Stomach (tissue), 4 donors: ENCODE measurements at regions not wholly inside any gene's neighbourhood (a gene's known extent, or its start where the extent isn't known, plus 50 kb on each side); places are given as distances from the start of the nearest gene placed in this dataset.

Experiments
- CTCF ChIP-seq, 7 experiments: fragments of 450-650 bp in 4 of 7; fragments of 200-600 bp in 3 of 7; sonication (generic) in 3 of 7; IDR thresholded peaks; one replicate each; pipeline ENCODE4 v1.5.1; 2016 to 2019; ENCODE audit warnings: antibody characterized with exemption in 7 of 7, control low read depth in 2 of 7, mild to moderate bottlenecking in 1 of 7
- POLR2A ChIP-seq, 4 donors: fragments of 450-650 bp; IDR thresholded peaks; one replicate each; pipeline ENCODE4 v1.6.1; 2016; ENCODE audit warnings: antibody characterized with exemption in 4 of 4, control low read depth in 2 of 4, mild to moderate bottlenecking in 1 of 4, moderate library complexity in 1 of 4
- POLR2AphosphoS5 ChIP-seq, 3 donors: sonication (generic); formaldehyde crosslinking; IDR thresholded peaks; one replicate each; pipeline ENCODE4 v1.6.1; 2016; ENCODE audit warnings: antibody characterized with exemption in 3 of 3

- TF ChIP-seq CTCF (IDR thresholded peaks at IDR 0.05) (peak in 2 of 7 experiments; percentile 19 to 38), POLR2AphosphoS5 (IDR thresholded peaks at IDR 0.05) (no peak), POLR2A (IDR thresholded peaks at IDR 0.05) (no peak)
Measured at GRCh38 chr6:8499540-8499939, 64.2 kb upstream of the SLC35B3 start.
